SIG-M5 treated with dmso at 0.1 percent for 504 hours (cell line): ENCODE measurements at regions not wholly inside any gene's neighbourhood (a gene's known extent, or its start where the extent isn't known, plus 50 kb on each side); places are given as distances from the start of the nearest gene placed in this dataset.

Experiments
- DNase-seq: peaks from one replicate; lab custom pipeline; 2025; ENCODE audit not compliant: unreplicated experiment; lab: John Stamatoyannopoulos, UW

- DNase-seq, result peak; percentile 14
Measured at GRCh38 chr2:22282220-22282619, 1102.8 kb upstream of the KLHL29 start.

- DNase-seq, result no peak
Measured at GRCh38 chr2:22282916-22283315, 1102.1 kb upstream of the KLHL29 start.

GRCh38 chr2:22283436-22283835 lies 1101.5 kb upstream of the KLHL29 start:
- no peak for DNase-seq

- peak; percentile 2 for DNase-seq
Measured at GRCh38 chr2:22290302-22290701, 1094.7 kb upstream of the KLHL29 start.

GRCh38 chr2:22290909-22291473 lies 1094.0 kb upstream of the KLHL29 start:
- DNase-seq, result no peak

- DNase-seq, result no peak
Measured at GRCh38 chr2:22301228-22301627, 1083.8 kb upstream of the KLHL29 start.

- DNase-seq, result no peak
Measured at GRCh38 chr2:22326250-22326649, 1058.7 kb upstream of the KLHL29 start.

- DNase-seq, result no peak
Measured at GRCh38 chr2:22329211-22330154, 1055.5 kb upstream of the KLHL29 start.

GRCh38 chr2:22336414-22336813 lies 1048.6 kb upstream of the KLHL29 start:
- no peak for DNase-seq

GRCh38 chr2:22340716-22341115 lies 1044.3 kb upstream of the KLHL29 start:
- DNase-seq, result no peak

GRCh38 chr2:22347306-22347705 lies 1037.7 kb upstream of the KLHL29 start:
- DNase-seq, result no peak

- no peak for DNase-seq
Measured at GRCh38 chr2:22350621-22351020, 1034.4 kb upstream of the KLHL29 start.

GRCh38 chr2:22355816-22356433 lies 1029.1 kb upstream of the KLHL29 start:
- DNase-seq, result no peak

- no peak for DNase-seq
Measured at GRCh38 chr2:22359071-22359672, 1025.8 kb upstream of the KLHL29 start.

GRCh38 chr2:22360735-22361374 lies 1024.1 kb upstream of the KLHL29 start:
- no peak for DNase-seq

GRCh38 chr2:22361571-22361970 lies 1023.4 kb upstream of the KLHL29 start:
- DNase-seq, result no peak

- DNase-seq, result no peak
Measured at GRCh38 chr2:22375096-22375495, 1009.9 kb upstream of the KLHL29 start.

GRCh38 chr2:22377268-22377667 lies 1007.7 kb upstream of the KLHL29 start:
- DNase-seq, result no peak

- DNase-seq, result no peak
Measured at GRCh38 chr2:22382479-22383169, 1002.4 kb upstream of the KLHL29 start.

GRCh38 chr2:22397847-22398246 lies 987.1 kb upstream of the KLHL29 start:
- no peak for DNase-seq

- DNase-seq, result no peak
Measured at GRCh38 chr2:22403748-22404147, 981.2 kb upstream of the KLHL29 start.
